Tibial artery (tissue), 4 donors: ENCODE measurements at regions not wholly inside any gene's neighbourhood (a gene's known extent, or its start where the extent isn't known, plus 50 kb on each side); places are given as distances from the start of the nearest gene placed in this dataset.

Source experiments
- DNase-seq, 2 donors: peaks; one replicate each; pipeline ENCODE4 v3.0.0-alpha.2; 2019
- H3K27ac ChIP-seq, 2 donors: fragments of 200-600 bp; sonication (generic) in 1 of 2; 1 replicate in 1 of 2; 2 replicates in 1 of 2; pipeline ENCODE4 v1.5.1; 2018 to 2019; ENCODE audit warnings: mild to moderate bottlenecking in 1 of 2
- H3K27me3 ChIP-seq, 2 donors: fragments of 200-600 bp; sonication (generic) in 1 of 2; one replicate each; pipeline versions ENCODE4 v1.5.1 to v1.6.0; 2016 to 2019
- H3K36me3 ChIP-seq, 3 donors: fragments of 200-600 bp; sonication (generic) in 2 of 3; one replicate each; pipeline ENCODE4 v1.5.1; 2016 to 2019; ENCODE audit warnings: mild to moderate bottlenecking in 2 of 3
- H3K4me1 ChIP-seq, 4 donors: fragments of 200-600 bp; sonication (generic) in 2 of 4; 1 replicate in 3 of 4; 2 replicates in 1 of 4; pipeline ENCODE4 v1.5.1; 2016 to 2019
- H3K4me3 ChIP-seq, 2 donors: fragments of 200-600 bp; sonication (generic) in 1 of 2; 1 replicate in 1 of 2; 2 replicates in 1 of 2; pipeline ENCODE4 v1.5.1; 2018 to 2019; ENCODE audit warnings: mild to moderate bottlenecking in 2 of 2
- H3K9me3 ChIP-seq, 3 donors: fragments of 200-600 bp; sonication (generic) in 1 of 3; one replicate each; pipeline ENCODE4 v1.5.1; 2016 to 2019
- intact Hi-C: fragments of 100-400 bp; cut with DNase I; formaldehyde crosslinking; loops from one replicate; pipeline ENCODE4 v1.15.0; 2023; ENCODE audit warnings: low total_unique reads
- TF ChIP-seq, protein P1 (sequence below), 2 experiments: fragments of 200-600 bp in 1 of 2; fragments of 450-650 bp in 1 of 2; IDR thresholded peaks; one replicate each; pipeline ENCODE4 v1.5.1; 2017 to 2019; ENCODE audit warnings: antibody characterized with exemption in 2 of 2, mild to moderate bottlenecking in 1 of 2, moderate library complexity in 1 of 2

DNA sequence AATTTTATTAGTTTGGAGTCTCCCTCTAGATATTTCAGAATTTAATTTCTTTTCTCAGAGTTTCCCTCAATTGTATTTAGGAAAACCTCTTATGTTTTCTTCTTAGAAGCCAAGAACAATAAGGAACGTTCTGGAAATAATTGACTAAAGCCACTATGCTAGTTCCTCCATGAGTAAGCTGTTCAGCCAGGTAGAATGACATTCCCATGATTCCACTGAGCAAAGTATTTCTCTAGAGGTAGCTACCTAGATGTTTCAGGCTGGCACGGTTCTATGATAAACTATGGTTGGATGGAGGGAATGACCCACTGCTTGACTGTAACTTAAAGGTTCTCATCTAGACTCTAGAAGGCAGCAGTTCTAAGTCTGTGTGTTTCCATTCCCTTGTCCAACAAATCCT, 62.4 kb downstream of the CLDN17 start:
- TF ChIP-seq, protein P1, sequence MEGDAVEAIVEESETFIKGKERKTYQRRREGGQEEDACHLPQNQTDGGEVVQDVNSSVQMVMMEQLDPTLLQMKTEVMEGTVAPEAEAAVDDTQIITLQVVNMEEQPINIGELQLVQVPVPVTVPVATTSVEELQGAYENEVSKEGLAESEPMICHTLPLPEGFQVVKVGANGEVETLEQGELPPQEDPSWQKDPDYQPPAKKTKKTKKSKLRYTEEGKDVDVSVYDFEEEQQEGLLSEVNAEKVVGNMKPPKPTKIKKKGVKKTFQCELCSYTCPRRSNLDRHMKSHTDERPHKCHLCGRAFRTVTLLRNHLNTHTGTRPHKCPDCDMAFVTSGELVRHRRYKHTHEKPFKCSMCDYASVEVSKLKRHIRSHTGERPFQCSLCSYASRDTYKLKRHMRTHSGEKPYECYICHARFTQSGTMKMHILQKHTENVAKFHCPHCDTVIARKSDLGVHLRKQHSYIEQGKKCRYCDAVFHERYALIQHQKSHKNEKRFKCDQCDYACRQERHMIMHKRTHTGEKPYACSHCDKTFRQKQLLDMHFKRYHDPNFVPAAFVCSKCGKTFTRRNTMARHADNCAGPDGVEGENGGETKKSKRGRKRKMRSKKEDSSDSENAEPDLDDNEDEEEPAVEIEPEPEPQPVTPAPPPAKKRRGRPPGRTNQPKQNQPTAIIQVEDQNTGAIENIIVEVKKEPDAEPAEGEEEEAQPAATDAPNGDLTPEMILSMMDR (IDR thresholded peaks at IDR 0.05) = no peak
- Histone ChIP-seq H3K9me3 (no peaks in the 10 kb centered on the region), H3K36me3 (no peaks in the 10 kb centered on the region), H3K4me3 (no peak overlapping the region), H3K27ac (no peak overlapping the region), H3K4me1 (no peaks in the 10 kb centered on the region), H3K27me3 (no peaks in the 10 kb centered on the region)
- no peak for DNase-seq
- intact Hi-C loops = no loop called here

- Histone ChIP-seq H3K27me3 (no peaks in the 10 kb centered on the region), H3K36me3 (no peaks in the 10 kb centered on the region), H3K4me3 (no peak overlapping the region), H3K27ac (no peak overlapping the region), H3K4me1 (no peaks in the 10 kb centered on the region), H3K9me3 (no peaks in the 10 kb centered on the region)
- TF ChIP-seq, protein P1 (IDR thresholded peaks at IDR 0.05) = no peak
- intact Hi-C loops = no loop called here
- DNase-seq = no peak
Observed at GRCh38 chr21:30102871-30103270, 63.7 kb downstream of the CLDN17 start.

DNA sequence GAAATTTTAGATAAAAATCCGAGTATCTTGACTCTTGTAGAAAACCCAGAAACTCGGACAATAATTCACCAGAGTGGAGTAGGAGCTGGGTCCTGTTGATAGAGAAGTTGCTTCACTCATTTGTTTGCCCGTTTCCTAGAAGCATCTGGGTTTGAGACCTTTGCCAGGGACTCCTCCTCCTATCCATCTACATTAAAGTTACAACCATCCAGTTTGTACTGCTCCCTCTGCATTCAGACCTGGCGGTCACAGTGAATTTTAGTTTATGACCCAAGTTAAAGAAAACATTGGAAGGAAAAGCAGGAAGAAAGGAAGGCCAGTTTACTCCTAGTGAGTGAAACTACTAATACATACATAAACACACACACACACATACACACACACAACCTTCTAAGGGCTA, 64.6 kb downstream of the CLDN17 start:
- no peaks in the 10 kb centered on the region for H3K36me3 ChIP-seq
- TF ChIP-seq, protein P1 (IDR thresholded peaks at IDR 0.05) = no peak
- no peak overlapping the region for H3K27ac ChIP-seq
- intact Hi-C loops = no loop called here
- no peaks in the 10 kb centered on the region for H3K27me3 ChIP-seq
- no peak for DNase-seq
- no peak overlapping the region for H3K4me3 ChIP-seq
- H3K4me1 ChIP-seq = no peaks in the 10 kb centered on the region
- H3K9me3 ChIP-seq = no peaks in the 10 kb centered on the region

GRCh38 chr21:30097791-30098190, 68.8 kb downstream of the CLDN17 start:
- intact Hi-C loops = no loop called here
- Histone ChIP-seq H3K36me3 (no peaks in the 10 kb centered on the region), H3K9me3 (no peaks in the 10 kb centered on the region), H3K4me1 (no peaks in the 10 kb centered on the region), H3K4me3 (no peak overlapping the region), H3K27me3 (no peaks in the 10 kb centered on the region), H3K27ac (no peak overlapping the region)
- DNase-seq = no peak
- TF ChIP-seq, protein P1 (IDR thresholded peaks at IDR 0.05) = no peak

DNA sequence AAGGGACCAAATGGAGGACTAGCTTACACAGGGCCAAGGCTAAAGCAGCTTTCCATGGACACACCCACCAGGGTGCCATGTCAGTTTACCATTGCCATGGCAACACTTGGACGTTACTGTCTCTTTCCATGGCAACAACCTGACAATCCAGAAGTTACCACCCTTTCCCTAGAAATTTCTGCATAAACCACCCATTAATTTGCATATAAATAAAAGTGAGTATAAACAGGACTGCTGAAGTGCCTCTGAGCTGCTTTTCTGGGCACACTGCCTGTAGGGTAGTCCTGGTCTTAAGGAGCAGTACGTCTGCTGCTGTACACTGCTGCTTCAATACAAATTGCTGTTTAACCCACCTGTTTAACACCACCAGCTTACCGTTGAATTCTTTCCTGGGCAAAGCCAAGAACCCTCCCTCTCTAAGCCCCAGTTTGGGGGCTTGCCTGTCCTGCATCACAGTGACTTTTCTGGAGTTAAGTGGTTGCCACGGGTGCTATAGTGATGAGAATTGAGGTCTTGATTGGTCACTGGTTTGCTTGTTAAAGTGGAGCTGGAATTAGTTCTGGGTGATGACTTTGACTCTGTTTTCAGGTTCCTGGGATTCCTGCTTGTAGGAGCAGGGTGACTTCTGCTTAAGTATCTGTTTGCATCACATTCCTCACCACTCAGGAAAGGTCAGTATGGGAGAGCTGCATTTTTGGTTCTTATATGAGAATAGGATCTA, 83.2 kb downstream of the CLDN17 start:
- H3K27ac ChIP-seq = no peak overlapping the region
- no peaks in the 10 kb centered on the region for H3K36me3 ChIP-seq
- no peaks in the 10 kb centered on the region for H3K27me3 ChIP-seq
- intact Hi-C loops = no loop called here
- TF ChIP-seq, protein P1 (IDR thresholded peaks at IDR 0.05) = no peak
- no peak overlapping the region for H3K4me3 ChIP-seq
- no peaks in the 10 kb centered on the region for H3K9me3 ChIP-seq
- no peaks in the 10 kb centered on the region for H3K4me1 ChIP-seq
- DNase-seq = no peak

- intact Hi-C loops = no loop called here
- no peak overlapping the region for H3K4me3 ChIP-seq
- H3K27me3 ChIP-seq = no peaks in the 10 kb centered on the region
- TF ChIP-seq, protein P1 (IDR thresholded peaks at IDR 0.05) = no peak
- H3K36me3 ChIP-seq = no peaks in the 10 kb centered on the region
- no peak for DNase-seq
- no peaks in the 10 kb centered on the region for H3K4me1 ChIP-seq
- no peak overlapping the region for H3K27ac ChIP-seq
- H3K9me3 ChIP-seq = no peaks in the 10 kb centered on the region
Observed at GRCh38 chr21:30081506-30081905, 85.1 kb downstream of the CLDN17 start.
